GM19023 (cell line): ENCODE measurements at regions not wholly inside any gene's neighbourhood (a gene's known extent, or its start where the extent isn't known, plus 50 kb on each side); places are given as distances from the start of the nearest gene placed in this dataset.

Experiments
- ATAC-seq: cut with Tn5 transposase; IDR thresholded peaks from one replicate; pipeline ENCODE4 v1.9.1; 2021; ENCODE audit warnings: mild to moderate bottlenecking, moderate library complexity; ENCODE audit not compliant: unreplicated experiment

- no peak for ATAC-seq
Observed at GRCh38 chr16:51557670-51558069, 406.6 kb upstream of the SALL1 start.

GRCh38 chr16:51556694-51557340 lies 405.7 kb upstream of the SALL1 start:
- ATAC-seq = no peak

GRCh38 chr16:51553910-51554309 lies 402.8 kb upstream of the SALL1 start:
- ATAC-seq = no peak

GRCh38 chr16:51553314-51553713 lies 402.2 kb upstream of the SALL1 start:
- ATAC-seq = no peak

GRCh38 chr16:51550800-51551347 lies 399.8 kb upstream of the SALL1 start:
- ATAC-seq = no peak

GRCh38 chr16:51549836-51550235 lies 398.8 kb upstream of the SALL1 start:
- no peak for ATAC-seq

GRCh38 chr16:51545951-51546350 lies 394.9 kb upstream of the SALL1 start:
- ATAC-seq = no peak

GRCh38 chr16:51544851-51545467 lies 393.9 kb upstream of the SALL1 start:
- ATAC-seq = no peak

GRCh38 chr16:51543971-51544370 lies 392.9 kb upstream of the SALL1 start:
- ATAC-seq = no peak

- ATAC-seq = no peak
Observed at GRCh38 chr16:51542981-51543815, 392.1 kb upstream of the SALL1 start.

- no peak for ATAC-seq
Observed at GRCh38 chr16:51540259-51540658, 389.2 kb upstream of the SALL1 start.

- ATAC-seq = no peak
Observed at GRCh38 chr16:51538707-51539498, 387.8 kb upstream of the SALL1 start.

GRCh38 chr16:51535591-51535990 lies 384.5 kb upstream of the SALL1 start:
- no peak for ATAC-seq

- ATAC-seq = no peak
Observed at GRCh38 chr16:51532551-51532950, 381.5 kb upstream of the SALL1 start.

- no peak for ATAC-seq
Observed at GRCh38 chr16:51531271-51531670, 380.2 kb upstream of the SALL1 start.

- ATAC-seq = no peak
Observed at GRCh38 chr16:51527349-51527748, 376.3 kb upstream of the SALL1 start.

- ATAC-seq = no peak
Observed at GRCh38 chr16:51526621-51527020, 375.6 kb upstream of the SALL1 start.

GRCh38 chr16:51524555-51525373 lies 373.7 kb upstream of the SALL1 start:
- no peak for ATAC-seq

- ATAC-seq = no peak
Observed at GRCh38 chr16:51524070-51524469, 373.0 kb upstream of the SALL1 start.

GRCh38 chr16:51523400-51523799 lies 372.3 kb upstream of the SALL1 start:
- no peak for ATAC-seq
